SH-SY5Y (cell line): ENCODE measurements at regions not wholly inside any gene's neighbourhood (a gene's known extent, or its start where the extent isn't known, plus 50 kb on each side); places are given as distances from the start of the nearest gene placed in this dataset.

Source experiments
- GATA2 ChIP-seq: IDR thresholded peaks from 2 replicates; pipeline ENCODE4 v1.6.1; 2011; ENCODE audit warnings: mild to moderate bottlenecking, low read depth, low read length
- GATA3 ChIP-seq: IDR thresholded peaks from 2 replicates; pipeline ENCODE4 v1.6.1; 2011; ENCODE audit warnings: low read depth, mild to moderate bottlenecking, low read length, moderate library complexity

DNA sequence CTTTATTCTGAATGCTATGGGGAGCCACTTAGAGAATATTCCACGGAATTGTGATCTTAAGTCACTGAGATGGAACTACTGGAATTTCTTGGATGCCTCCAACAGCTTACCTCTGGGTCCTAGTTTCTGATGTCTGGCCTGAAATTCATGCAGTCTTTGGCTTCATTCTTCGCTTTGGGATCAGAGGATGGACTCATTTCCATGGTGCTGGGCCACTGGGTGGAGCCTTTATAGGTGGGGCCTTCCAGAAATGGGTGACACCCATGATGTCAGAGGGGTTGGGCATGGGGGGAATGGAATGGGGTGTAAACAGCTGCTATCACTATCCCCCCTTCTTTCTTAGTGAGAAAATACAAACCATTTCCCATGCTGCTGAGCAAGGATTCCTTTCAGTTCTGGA lies 73.7 kb upstream of the FGGY start:
- no peak for TF ChIP-seq GATA3
- TF ChIP-seq GATA2 = no peak

DNA sequence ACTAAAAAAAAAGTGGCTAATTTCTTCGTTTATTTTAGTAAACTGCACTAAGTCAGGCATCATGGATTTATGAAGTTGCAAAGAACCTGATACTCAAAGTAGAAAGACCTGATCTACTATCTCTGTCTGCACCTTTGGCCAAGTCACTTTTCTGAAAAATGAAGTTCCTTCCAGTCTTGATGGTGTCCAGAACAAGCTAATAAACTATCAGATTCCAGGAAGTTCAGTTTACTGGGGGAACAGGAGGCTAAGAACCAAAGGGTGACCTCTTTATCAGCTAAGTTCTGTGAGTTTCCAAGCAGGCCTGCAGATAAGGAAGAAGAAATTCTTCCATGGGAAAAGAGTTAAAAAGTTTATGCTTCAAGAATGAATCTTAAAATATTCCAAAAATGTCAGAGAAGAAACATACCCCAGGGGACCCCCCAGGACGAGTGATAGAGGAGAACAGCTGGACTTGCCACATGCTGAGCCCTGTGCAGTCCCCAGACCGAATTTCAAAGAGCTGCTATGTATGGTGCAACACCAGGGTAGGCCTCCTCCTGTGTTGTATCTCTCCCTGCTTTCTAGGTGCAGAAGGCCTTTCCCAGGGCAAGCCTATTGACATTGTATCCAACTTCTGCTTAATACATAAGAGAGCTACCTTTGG lies 72.8 kb upstream of the FGGY start:
- TF ChIP-seq GATA2 (no peak), GATA3 (no peak)

DNA sequence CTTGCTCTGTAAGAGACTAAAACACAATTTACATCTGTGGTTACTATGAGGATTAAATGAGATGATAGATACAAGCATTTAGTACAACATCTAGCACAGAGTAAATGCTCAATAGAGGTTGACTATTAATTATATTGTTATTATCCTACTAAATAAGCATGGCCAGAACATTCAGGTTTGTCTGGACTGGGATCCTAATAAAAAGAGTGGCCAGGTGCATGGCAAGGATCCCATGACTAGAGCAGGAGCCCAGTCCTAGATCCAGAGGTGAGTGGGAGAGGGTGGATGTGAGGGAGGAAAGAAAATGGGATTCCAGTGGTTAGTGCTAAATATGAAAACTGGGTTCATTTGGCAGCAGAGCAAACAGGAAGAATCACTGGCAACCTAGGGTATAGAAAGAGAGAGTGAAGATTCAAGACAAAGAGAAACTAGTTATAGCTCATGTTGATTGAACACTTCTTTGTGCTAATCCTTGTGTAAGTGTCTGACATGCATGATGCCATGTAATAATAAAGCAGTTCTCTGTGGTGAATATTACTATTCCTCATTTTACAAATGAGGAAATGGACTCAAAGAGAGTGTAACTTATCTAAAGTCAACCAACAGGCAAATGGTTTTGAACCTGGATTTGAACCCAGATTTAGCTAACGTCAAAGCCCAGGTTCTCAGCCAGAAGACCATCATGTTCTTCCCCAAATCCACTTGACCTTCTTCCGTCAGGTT lies 71.1 kb upstream of the FGGY start:
- no peak for TF ChIP-seq GATA2
- TF ChIP-seq GATA3 = no peak

DNA sequence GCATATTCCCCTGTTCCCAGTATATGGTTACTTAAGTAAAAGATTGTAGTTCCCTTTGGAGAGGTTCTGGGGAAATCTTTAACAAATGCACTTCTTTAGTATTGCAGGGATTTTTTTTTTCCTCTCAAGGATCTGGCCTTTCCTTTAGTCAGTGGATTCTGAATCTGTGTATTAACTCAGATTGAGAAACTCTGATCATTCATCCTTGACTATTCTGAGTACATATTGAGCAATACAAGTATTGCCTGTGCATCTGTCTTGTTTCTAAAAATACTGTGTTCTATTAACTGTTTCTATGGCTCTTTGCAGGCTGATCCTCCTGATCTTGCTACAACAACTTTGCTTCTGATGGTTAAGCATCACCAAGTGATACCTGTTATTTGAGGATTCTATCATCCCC lies 67.8 kb upstream of the FGGY start:
- TF ChIP-seq GATA3 = no peak
- TF ChIP-seq GATA2 = no peak

DNA sequence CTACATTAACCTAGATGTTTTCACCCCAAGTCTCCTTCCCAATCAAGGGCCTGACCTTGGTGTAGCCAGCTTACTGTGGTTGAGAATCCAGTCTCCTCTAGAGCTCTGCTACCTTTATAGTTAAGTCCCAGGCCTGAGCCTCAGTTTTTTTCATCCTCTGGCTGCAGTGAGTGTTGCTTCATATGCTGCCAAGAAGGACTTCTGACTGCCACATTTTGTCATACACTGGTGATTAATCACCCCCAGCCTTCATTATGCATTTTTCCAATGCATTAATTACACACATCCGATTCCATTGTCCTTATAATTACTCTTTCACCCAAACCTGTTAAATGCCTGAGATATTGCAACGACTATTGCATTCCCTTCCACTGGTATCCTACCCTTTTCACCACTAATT lies 66.3 kb upstream of the FGGY start:
- TF ChIP-seq GATA2 (no peak), GATA3 (no peak)

DNA sequence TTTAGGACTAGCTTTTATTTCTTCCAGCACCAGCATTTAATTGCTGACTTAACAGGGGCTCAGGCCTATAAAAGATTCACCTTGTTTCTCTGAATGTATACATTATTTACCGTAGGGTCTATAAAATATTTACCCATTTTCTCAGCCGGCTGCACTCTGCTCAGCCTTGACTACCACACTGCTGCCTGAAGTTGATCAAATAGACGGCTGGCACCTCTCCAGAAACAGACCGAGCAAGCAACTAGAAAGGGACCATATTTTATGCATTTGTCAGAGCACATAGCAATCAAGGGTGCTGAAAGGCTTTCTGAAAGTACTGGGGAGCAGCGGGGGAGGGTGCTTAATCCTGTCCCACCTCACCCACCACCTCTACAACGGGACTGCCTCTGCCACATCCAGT lies 64.7 kb upstream of the FGGY start:
- no peak for TF ChIP-seq GATA3
- TF ChIP-seq GATA2 = no peak

DNA sequence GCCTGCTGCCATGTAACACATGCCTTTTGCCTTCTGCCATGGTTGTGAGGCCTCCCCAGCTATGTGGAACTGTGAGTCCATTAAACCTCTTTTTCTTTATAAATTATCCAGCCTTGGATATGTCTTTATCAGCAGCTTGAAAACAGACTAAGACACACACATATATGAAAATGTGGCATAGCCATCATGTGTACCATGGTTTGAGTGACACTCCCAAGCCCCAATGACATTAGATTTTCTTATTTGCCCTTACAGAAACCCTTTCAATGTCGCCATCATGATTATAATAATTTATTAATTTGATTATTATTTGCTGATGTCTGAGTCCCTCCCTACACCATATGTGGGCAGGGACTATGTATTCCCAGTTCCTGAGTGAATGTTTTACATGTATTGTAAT lies 63.5 kb upstream of the FGGY start:
- TF ChIP-seq GATA3 (no peak), GATA2 (no peak)

DNA sequence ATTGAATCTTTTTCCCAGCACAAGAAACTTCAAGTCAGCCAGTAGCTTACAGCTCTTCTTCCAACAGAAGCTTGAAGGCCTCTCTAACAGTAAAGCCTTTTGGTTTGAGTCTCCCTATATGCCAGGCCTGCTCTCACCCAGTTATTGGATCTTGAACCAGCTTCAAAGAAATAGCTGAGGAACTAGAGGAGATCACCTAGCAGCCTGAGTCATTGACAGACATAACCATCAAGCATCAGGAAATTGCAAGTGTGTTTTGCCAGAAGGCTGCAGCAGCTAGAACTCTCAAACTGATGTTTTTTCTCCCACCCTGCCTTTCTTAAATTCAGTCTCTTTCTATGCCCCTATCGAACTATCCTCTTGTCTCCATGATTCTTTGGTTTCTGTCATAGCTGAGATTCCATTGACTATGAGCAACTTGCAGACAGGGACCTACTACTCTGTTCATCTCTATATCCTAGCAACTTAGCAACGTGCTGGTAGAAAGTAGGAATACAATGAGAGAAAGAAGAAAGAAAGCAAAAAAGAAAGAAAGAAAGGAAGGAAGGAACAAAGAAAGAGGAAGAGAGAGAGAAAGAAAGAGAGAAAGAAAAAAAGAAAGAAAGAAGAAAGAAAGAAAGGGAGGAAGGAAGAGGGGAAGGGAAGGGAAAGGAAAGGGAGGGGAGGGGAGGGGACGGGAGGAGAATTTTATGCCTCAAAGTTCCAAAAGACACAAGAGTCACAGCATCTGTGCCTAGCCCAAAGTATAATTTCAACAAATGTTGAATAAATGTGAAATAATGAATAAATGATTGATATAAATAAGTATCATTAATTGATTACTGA lies 60.0 kb upstream of the FGGY start:
- TF ChIP-seq GATA3 (no peak), GATA2 (no peak)

DNA sequence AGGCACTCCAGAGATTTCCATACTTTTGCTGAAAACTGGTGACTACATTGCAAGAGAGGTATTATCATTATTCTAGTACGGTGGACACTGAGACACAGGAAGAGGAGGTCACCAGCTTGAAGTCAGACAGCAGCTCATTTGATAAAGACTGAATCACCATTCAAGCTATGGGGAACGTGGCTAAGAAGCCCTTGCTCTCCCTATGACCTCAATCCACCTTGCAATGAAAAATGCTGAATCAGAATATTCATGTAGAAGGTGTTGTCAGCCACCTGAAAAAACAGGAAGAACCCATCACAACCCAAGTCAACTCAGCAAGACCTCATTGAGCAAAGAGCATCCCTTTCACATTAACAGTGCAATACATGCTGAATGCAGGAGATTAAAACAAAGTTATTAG lies 59.0 kb upstream of the FGGY start:
- TF ChIP-seq GATA3 (no peak), GATA2 (no peak)

DNA sequence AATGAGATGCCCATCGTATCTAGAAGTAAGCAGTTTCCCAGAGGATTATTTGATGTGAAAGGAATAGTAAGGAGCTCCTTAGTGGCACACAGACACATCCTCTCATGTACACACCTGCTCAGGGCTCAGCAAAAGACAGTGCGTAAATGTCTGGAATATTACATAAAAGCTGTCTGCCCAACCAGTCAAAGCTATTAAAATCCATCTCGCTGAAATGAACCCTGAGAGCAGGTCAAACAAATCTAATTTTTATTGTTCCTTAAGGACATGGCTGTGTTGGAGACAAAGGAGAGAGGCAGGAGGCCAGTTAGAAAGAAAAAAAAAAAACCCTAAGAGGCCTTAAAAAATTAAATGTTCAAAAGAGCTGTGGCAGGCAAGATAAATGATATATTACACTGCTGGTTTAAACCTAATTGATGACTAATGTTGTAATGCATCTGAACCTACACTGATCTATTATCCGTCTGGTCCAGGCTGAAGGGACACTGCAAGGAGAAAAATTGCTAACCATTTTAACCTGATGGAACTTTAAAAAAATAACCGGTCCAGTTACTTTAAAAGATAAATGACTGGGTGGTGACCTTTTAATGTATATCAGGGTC lies 58.5 kb upstream of the FGGY start:
- TF ChIP-seq GATA2 (no peak), GATA3 (no peak)

DNA sequence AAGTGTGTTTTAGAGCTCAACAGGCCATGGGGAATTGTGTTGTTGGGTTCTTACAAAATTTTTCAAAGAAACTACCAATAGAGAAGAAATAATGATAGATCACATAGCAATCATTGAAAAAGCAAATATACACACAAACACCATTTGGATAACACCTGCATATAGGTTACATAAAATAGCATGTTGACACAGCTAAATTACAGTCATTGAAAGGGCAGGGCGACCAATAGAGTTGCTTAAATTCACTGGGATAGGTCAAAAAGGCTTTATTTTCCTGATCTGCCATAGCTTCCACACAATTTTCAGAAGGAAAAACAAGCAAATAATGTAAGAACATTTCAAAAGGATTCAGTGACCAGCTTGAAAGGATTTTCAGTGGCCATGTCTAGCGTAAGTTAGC lies 57.9 kb upstream of the FGGY start:
- no peak for TF ChIP-seq GATA3
- TF ChIP-seq GATA2 = no peak

DNA sequence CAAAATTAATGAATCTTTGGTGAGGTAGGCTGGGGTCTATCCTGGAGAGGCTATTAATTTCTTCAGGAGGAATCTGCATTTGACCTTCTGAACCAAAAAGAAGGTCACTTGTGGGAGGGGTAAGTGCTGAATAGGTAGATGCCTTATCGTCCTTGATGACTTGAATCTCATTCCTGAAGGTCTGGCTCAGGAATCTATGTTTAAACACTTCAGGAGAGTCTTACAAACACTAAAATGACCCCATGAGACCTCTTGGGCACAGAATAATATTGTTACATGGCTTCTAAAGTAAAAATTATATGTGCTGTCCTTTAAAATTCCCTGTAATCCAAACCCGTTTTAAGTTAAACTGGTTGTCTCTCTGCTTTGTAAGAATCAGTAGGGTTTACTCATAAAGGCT lies 55.0 kb upstream of the FGGY start:
- TF ChIP-seq GATA2 (no peak), GATA3 (no peak)

DNA sequence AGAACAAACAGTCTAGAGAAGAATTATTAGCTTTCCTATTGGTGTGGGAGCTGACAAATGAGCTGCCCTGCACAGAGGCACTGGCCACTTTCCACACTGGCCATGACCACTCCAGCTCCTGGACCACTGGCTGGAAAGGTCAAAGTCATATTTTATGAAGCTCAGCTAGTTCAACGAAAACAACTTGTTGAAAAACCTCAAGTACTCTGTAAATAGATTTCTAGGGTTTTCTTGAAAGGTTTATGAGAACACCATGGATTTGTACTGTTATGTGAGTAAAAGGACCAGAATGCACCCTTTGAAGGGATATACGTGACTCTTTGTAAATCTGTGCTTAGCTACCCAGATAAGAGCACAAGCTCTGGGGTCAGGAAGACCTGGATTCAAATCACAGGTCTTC lies 54.5 kb upstream of the FGGY start:
- TF ChIP-seq GATA2 (no peak), GATA3 (no peak)

DNA sequence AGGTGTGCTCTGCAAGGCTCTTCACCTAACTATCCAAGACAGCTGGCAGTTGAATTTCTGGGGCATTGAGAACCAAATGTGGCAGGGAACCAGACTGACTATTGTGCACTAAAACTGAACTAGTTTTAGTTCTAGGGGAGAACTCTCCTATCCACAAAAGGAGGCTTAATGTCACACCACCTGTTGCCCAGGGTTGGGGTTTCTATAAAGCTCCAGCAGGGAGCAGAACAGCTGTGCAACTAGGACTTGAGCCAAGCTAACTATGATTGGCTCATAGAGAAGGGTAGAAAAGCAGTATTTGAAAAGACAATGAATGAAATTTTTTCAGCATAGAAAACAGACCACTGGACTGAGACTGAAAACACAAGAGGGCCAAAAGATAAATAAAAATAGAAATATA lies 53.3 kb upstream of the FGGY start:
- TF ChIP-seq GATA3 (no peak), GATA2 (no peak)

DNA sequence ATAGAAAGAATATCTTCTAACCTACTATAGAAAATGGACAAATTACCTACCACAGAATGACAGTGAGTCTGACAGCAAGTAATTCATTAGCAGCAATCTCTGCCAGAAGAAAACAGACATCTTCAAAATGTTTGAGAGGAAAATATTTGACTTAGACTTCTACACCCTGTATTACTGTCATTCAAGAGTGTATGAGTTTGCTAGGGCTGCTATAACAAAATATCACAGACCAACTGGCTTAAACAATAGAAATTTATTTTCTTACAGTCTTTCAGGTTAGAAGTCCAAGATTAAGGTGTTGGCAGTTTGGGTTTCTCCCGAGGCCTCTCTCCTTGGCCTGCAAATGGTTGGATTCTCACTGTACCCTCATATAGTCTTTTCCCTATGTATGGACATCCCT lies 52.9 kb upstream of the FGGY start:
- TF ChIP-seq GATA3 = no peak
- no peak for TF ChIP-seq GATA2
